Epithelial cell of proximal tubule (primary cell): ENCODE measurements at regions not wholly inside any gene's neighbourhood (a gene's known extent, or its start where the extent isn't known, plus 50 kb on each side); places are given as distances from the start of the nearest gene placed in this dataset.
A peak's percentile ranks its signal among the peaks of the same experiment; 100 is the strongest.

Experiments
- DNase-seq: peaks from one replicate; pipeline ENCODE4 v3.0.0-alpha.2; 2011; ENCODE audit warnings: low read depth
- H3K4me3 ChIP-seq: 2 replicates; pipeline ENCODE4 v1.5.1; 2011; ENCODE audit warnings: low read depth, mild to moderate bottlenecking, low read length
- TF ChIP-seq, protein P1 (sequence below): conservative IDR thresholded peaks from 2 replicates; pipeline ENCODE4 v1.5.1; 2012; ENCODE audit warnings: low read depth, mild to moderate bottlenecking, low read length

DNA sequence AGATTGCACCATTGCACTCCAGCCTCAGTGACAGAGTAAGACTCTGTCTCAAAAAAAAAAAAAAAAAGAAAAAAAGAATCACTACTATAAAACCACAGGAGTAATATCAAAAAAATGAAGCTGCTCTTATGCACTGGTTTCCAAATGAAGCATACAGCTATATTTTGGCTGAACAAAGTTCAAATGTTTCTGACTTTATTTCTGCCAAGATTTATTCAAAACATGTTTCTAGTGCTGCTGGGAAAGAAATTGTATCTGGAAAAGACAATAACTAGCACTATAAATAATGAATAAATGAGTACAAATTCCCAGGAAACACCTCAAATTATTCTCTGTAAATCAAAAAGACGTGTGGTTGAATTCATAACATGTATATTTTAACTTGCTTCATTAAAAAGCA lies 102.5 kb upstream of the MME start:
- H3K4me3 ChIP-seq: no peak overlapping the region
- TF ChIP-seq, protein P1, sequence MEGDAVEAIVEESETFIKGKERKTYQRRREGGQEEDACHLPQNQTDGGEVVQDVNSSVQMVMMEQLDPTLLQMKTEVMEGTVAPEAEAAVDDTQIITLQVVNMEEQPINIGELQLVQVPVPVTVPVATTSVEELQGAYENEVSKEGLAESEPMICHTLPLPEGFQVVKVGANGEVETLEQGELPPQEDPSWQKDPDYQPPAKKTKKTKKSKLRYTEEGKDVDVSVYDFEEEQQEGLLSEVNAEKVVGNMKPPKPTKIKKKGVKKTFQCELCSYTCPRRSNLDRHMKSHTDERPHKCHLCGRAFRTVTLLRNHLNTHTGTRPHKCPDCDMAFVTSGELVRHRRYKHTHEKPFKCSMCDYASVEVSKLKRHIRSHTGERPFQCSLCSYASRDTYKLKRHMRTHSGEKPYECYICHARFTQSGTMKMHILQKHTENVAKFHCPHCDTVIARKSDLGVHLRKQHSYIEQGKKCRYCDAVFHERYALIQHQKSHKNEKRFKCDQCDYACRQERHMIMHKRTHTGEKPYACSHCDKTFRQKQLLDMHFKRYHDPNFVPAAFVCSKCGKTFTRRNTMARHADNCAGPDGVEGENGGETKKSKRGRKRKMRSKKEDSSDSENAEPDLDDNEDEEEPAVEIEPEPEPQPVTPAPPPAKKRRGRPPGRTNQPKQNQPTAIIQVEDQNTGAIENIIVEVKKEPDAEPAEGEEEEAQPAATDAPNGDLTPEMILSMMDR: no peak
- DNase-seq: no peak

DNA sequence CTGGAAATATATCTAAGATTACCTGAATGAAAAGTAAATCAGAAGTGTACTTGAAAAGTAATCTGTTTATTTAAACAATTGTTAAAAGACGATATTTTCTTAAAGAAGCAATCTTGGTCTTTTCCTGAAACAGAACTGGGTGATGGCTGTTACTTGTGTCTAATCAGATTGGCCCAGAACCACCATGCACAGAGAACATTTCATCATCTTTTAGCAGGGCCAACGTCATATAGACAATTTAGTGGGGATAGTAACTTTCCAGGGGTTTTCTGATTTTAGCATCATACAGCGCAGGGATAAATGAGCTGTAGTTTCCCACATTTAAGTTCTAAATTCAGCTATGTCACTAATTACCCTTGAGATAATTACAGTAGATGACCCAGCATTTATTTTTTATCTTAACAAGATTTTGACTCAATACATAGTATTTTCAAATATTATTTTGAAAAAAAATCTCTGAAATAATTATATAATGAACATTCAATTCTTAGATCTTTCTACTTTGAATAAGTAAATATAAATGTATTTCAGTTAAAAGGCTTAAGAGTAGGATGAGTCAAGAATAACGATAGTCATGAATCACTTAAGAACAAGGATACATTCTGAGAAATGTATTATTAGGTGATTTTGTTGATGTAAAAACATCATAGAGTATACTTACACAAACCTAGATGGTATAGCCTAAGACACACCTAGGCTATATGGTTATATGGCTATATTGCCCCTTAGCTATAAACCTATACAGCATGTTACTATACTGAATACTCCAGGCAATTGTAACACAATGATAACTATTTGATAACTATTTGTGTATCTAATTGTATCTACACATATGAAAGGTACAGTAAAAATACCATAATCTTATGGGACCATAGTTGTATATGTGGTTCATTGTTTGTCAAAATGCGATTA lies 103.8 kb upstream of the MME start:
- DNase-seq: no peak
- H3K4me3 ChIP-seq: no peak overlapping the region
- TF ChIP-seq, protein P1: no peak

DNA sequence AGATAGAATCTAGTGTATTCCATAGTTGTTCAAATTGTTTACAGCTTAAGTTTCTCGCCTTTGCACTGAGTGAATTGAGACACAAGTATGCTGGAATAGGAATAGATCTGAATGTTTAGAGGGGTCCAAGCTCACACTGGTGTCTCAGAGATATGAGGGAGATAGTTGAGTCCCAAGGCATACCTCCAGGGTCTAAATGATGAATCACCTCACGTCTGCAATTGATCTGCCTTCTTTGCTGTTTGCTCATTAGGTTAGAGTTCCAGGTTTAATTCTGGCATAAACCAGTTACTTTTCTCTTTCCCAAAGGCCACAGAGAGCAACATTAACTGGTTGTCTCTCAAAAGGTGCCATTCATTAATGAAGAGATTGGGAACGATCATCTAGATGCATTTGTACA lies 106.3 kb upstream of the MME start:
- H3K4me3 ChIP-seq: no peak overlapping the region
- DNase-seq: no peak
- TF ChIP-seq, protein P1: no peak

DNA sequence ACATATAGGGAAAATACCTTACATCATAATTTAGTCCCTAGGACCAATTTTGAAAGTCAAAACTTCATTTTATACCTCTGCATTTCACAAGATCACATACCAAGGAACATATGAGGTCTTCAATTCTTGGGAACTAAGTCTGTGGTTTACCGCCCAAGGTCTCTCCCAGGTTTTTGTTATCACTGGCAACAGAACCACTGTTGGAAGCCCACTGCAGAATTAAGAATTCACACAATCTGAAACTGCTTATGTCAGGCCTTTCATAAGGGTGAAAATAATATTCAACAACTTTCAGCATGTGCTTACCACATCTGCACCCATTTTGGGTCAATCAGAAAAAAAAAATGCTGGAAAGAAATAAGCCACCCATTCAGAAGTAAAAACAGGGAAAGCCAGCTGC lies 107.2 kb upstream of the MME start:
- TF ChIP-seq, protein P1: no peak
- no peak for DNase-seq

DNA sequence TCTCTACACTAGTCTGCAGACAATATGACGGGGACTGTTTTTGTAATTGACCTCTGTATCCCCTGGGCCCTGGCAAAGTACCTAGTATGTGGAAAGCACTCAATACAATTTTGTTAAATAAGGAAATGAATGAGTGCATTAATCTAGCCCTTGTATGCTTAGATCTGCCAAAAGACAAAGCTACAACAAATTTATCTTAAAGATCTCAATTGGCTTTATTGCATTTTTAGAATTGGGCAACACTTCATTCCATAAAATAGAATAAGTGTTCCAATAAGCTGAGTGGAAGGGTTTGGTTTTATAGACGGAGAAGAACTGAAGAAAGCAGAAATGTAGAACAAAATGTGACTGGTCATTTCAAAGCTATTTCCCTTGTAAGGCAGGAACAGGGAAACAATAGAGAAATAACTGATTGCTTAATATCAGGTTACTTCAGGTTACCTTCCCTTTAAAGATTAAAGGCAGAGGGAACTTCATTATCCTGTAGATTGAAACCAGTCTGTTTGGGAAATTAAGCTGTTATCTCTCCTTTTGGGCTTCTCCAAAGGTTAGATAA lies 108.3 kb upstream of the MME start:
- TF ChIP-seq, protein P1: no peak
- H3K4me3 ChIP-seq: no peak overlapping the region

More for the DNA sequence above, 107.2 kb upstream of the MME start:
- no peak overlapping the region for H3K4me3 ChIP-seq

DNA sequence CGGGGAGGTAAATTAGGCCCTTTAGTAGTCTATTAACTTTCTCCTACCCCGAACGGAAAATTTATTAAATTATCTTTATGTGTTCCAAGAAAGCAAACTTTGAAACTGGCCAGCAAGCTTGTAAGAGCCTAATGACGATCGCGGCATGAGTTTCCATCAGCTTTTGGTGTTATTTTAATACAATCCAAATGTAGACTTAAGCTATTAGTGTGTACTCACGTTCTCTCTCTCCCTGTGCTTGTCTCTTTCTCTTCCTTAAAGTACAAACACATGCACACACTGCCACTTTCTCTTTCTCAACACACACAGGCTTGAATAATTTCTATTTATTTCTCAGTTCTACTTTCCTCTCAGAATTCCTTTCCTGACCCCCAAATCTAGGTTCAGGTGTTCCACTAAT lies 108.8 kb upstream of the MME start:
- TF ChIP-seq, protein P1: no peak
- no peak overlapping the region for H3K4me3 ChIP-seq
- DNase-seq: no peak

More for the DNA sequence above, 108.3 kb upstream of the MME start:
- peak; percentile 78 for DNase-seq
